ENCODE measurements at regions not wholly inside any gene's neighbourhood (a gene's known extent, or its start where the extent isn't known, plus 50 kb on each side); places are given as distances from the start of the nearest gene placed in this dataset.
"Not testable (repeated sequence)": the region's sequence is repeated elsewhere in the genome, so short reads cannot be mapped to it uniquely, and the experiment has no call there.

- TF ChIP-seq CTCF (IDR thresholded peaks at IDR 0.05; ENCODE audit: insufficient read depth, low read length, poor library complexity, severe bottlenecking) = no peak
- no peak for DNase-seq (ENCODE audit: low read depth)
- Histone ChIP-seq H3K4me3 (ENCODE audit: low read depth, low read length) (no peak overlapping the region), H3K27me3 (ENCODE audit: control insufficient read depth, insufficient read depth, low read length) (no peaks in the 10 kb centered on the region), H3K36me3 (ENCODE audit: control insufficient read depth, insufficient read depth, low read length) (no peaks in the 10 kb centered on the region)
These were observed 193.6 kb downstream of the MBL2 start for GRCh38 chr10:52578871-52579405.

GRCh38 chr10:52581636-52582035, 190.9 kb downstream of the MBL2 start:
- not testable (repeated sequence) for DNase-seq (ENCODE audit: low read depth); H3K36me3 ChIP-seq (ENCODE audit: control insufficient read depth, insufficient read depth, low read length); H3K4me3 ChIP-seq (ENCODE audit: low read depth, low read length); H3K27me3 ChIP-seq (ENCODE audit: control insufficient read depth, insufficient read depth, low read length)

DNA sequence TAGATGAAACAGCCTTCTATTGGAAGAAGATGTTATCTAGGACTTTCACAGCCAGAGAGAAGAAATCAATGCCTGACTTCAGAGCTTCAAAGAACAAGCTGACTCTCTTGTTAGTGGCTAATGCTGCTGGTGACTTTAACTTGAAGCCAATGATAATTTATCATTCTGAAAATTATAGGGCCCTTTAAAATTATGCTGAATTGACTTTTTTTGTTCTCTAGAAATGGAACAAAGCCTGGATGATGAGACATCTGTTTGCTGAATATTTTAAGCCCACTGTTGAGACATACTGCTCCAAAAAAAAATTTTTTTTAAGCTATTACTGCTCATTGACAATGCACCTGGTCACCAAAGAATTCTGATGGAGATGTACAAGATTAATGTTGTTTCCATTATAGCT, 189.2 kb downstream of the MBL2 start:
- Histone ChIP-seq H3K27me3 (ENCODE audit: control insufficient read depth, insufficient read depth, low read length) (no peaks in the 10 kb centered on the region), H3K36me3 (ENCODE audit: control insufficient read depth, insufficient read depth, low read length) (no peaks in the 10 kb centered on the region), H3K4me3 (ENCODE audit: low read depth, low read length) (no peak overlapping the region)
- TF ChIP-seq CTCF (IDR thresholded peaks at IDR 0.05; ENCODE audit: insufficient read depth, low read length, poor library complexity, severe bottlenecking) = no peak
- no peak for DNase-seq (ENCODE audit: low read depth)

GRCh38 chr10:52586710-52587109, 185.9 kb downstream of the MBL2 start:
- no peak for TF ChIP-seq CTCF (IDR thresholded peaks at IDR 0.05; ENCODE audit: insufficient read depth, low read length, poor library complexity, severe bottlenecking)
- no peak overlapping the region for H3K4me3 ChIP-seq (ENCODE audit: low read depth, low read length)
- no peak for DNase-seq (ENCODE audit: low read depth)
- no peaks in the 10 kb centered on the region for H3K36me3 ChIP-seq (ENCODE audit: control insufficient read depth, insufficient read depth, low read length)
- H3K27me3 ChIP-seq (ENCODE audit: control insufficient read depth, insufficient read depth, low read length) = no peaks in the 10 kb centered on the region

DNA sequence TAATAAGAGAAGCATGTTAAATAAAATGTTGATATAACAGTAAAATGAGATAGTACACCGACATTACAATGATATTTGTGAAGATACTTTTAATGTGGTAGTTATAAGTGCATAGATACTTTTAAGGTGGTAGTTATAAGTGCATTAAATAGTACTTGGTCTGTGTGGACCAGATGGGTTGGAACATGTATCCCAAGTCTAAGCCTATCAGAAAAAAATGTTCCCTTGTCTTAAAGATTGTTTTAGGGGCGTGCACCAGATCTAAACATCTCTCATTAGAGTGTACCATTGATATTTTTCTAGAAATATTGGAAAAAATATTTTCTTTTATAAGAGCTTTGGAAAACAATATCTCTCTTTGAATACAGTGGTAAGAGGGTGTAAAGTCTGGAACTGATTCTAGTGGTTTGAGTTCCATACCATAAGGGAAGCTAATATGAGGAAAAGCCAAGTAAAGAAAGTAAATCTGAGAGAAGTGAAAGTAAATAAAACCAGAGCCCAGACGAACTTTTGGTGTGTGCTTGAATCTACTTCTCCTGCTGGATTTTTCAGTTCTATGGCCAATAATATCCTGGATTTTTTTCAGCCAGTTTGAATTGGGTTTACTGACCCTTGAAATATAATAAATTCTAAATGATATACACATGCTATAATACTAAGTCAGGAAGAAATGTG, 175.3 kb downstream of the MBL2 start:
- H3K4me3 ChIP-seq (ENCODE audit: low read depth, low read length) = no peak overlapping the region
- no peaks in the 10 kb centered on the region for H3K27me3 ChIP-seq (ENCODE audit: control insufficient read depth, insufficient read depth, low read length)

GRCh38 chr10:52598936-52599335, 173.6 kb downstream of the MBL2 start:
- no peaks in the 10 kb centered on the region for H3K27me3 ChIP-seq (ENCODE audit: control insufficient read depth, insufficient read depth, low read length)
- no peak for TF ChIP-seq CTCF (IDR thresholded peaks at IDR 0.05; ENCODE audit: insufficient read depth, low read length, poor library complexity, severe bottlenecking)
- H3K4me3 ChIP-seq (ENCODE audit: low read depth, low read length) = no peak overlapping the region
- DNase-seq (ENCODE audit: low read depth) = no peak
- H3K36me3 ChIP-seq (ENCODE audit: control insufficient read depth, insufficient read depth, low read length) = no peaks in the 10 kb centered on the region

More for the DNA sequence above, 175.3 kb downstream of the MBL2 start:
- no peaks in the 10 kb centered on the region for H3K36me3 ChIP-seq (ENCODE audit: control insufficient read depth, insufficient read depth, low read length)
- no peak for DNase-seq (ENCODE audit: low read depth)
- TF ChIP-seq CTCF (IDR thresholded peaks at IDR 0.05; ENCODE audit: insufficient read depth, low read length, poor library complexity, severe bottlenecking) = no peak
